GM23338 (cell line): ENCODE measurements at regions not wholly inside any gene's neighbourhood (a gene's known extent, or its start where the extent isn't known, plus 50 kb on each side); places are given as distances from the start of the nearest gene placed in this dataset.

Source experiments
- ATAC-seq: fragments of 200-7000 bp; cut with Tn5 transposase; 3 replicates; pipeline ENCODE4 v1.9.1; 2020
- DNase-seq: peaks from one replicate; pipeline ENCODE4 v3.0.0-alpha.2; 2015; ENCODE audit warnings: low spot score
- H2AFZ ChIP-seq: fragments of 200-600 bp; sonication (generic); 2 replicates; pipeline ENCODE4 v1.8.0; 2016; ENCODE audit warnings: antibody characterized with exemption, mild to moderate bottlenecking, moderate library complexity
- H3F3A ChIP-seq: fragments of 200-600 bp; sonication (generic); replicated peaks from 2 replicates; pipeline ENCODE4 v1.8.0; 2017; ENCODE audit warnings: antibody characterized with exemption, mixed run types, low read depth
- H3K27ac ChIP-seq: fragments of 200-600 bp; sonication (generic); 2 replicates; pipeline ENCODE4 v1.6.1; 2016; ENCODE audit warnings: low read depth
- H3K27me3 ChIP-seq: fragments of 200-600 bp; sonication (generic); 2 replicates; pipeline ENCODE4 v1.8.0; 2016; ENCODE audit warnings: mild to moderate bottlenecking, mixed run types, moderate library complexity; ENCODE audit not compliant: insufficient read depth
- H3K36me3 ChIP-seq: fragments of 200-600 bp; sonication (generic); 2 replicates; pipeline ENCODE4 v1.8.0; 2016; ENCODE audit warnings: mild to moderate bottlenecking; ENCODE audit not compliant: insufficient read depth
- H3K4me1 ChIP-seq: fragments of 200-600 bp; sonication (generic); 2 replicates; pipeline ENCODE4 v1.8.0; 2016; ENCODE audit warnings: mild to moderate bottlenecking, moderate library complexity; ENCODE audit not compliant: insufficient read depth
- H3K4me2 ChIP-seq: fragments of 200-600 bp; sonication (generic); 2 replicates; pipeline ENCODE4 v1.7.1; 2017; ENCODE audit warnings: mixed run types
- H3K4me3 ChIP-seq: fragments of 200-600 bp; sonication (generic); 2 replicates; pipeline ENCODE4 v1.6.1; 2016; ENCODE audit warnings: mixed run types
- H3K79me2 ChIP-seq: fragments of 200-600 bp; sonication (generic); replicated peaks from 2 replicates; pipeline ENCODE4 v1.8.0; 2017; ENCODE audit warnings: mild to moderate bottlenecking; ENCODE audit not compliant: insufficient read depth
- H3K9me2 ChIP-seq: fragments of 200-600 bp; sonication (generic); 2 replicates; pipeline ENCODE4 v1.8.0; 2017; ENCODE audit not compliant: insufficient read depth
- H4K20me1 ChIP-seq: fragments of 200-600 bp; sonication (generic); replicated peaks from 2 replicates; pipeline ENCODE4 v1.8.0; 2017; ENCODE audit warnings: mild to moderate bottlenecking; ENCODE audit not compliant: insufficient read depth
- H3K27ac Mint-ChIP-seq: 2 replicates; pipeline ENCODE4 v1.8.0; 2020; ENCODE audit warnings: inconsistent platforms, mild to moderate bottlenecking, moderate library complexity, mixed read lengths
- H3K27me3 Mint-ChIP-seq: 3 replicates; pipeline ENCODE4 v1.8.0; 2022; ENCODE audit warnings: low read depth, mild to moderate bottlenecking, moderate library complexity, mixed read lengths, inconsistent platforms; ENCODE audit not compliant: insufficient read depth, poor library complexity
- H3K36me3 Mint-ChIP-seq: 3 replicates; pipeline ENCODE4 v1.8.0; 2021; ENCODE audit warnings: low read depth, mild to moderate bottlenecking, inconsistent platforms, moderate library complexity, mixed read lengths
- H3K4me1 Mint-ChIP-seq: 3 replicates; pipeline ENCODE4 v1.8.0; 2020; ENCODE audit warnings: mild to moderate bottlenecking, inconsistent platforms, mixed read lengths
- H3K4me3 Mint-ChIP-seq: 3 replicates; pipeline ENCODE4 v1.8.0; 2021; ENCODE audit warnings: moderate library complexity, mild to moderate bottlenecking, inconsistent platforms, mixed read lengths
- H3K9me3 Mint-ChIP-seq: 3 replicates; pipeline ENCODE4 v1.8.0; 2020; ENCODE audit warnings: moderate library complexity, mild to moderate bottlenecking, inconsistent platforms, mixed read lengths
- EZH2 ChIP-seq: fragments of 200-600 bp; sonication (generic); IDR thresholded peaks from one replicate; pipeline ENCODE4 v1.8.0; 2017; ENCODE audit warnings: antibody characterized with exemption, mild to moderate bottlenecking, low read depth; ENCODE audit not compliant: unreplicated experiment
- EZH2phosphoT487 ChIP-seq: fragments of 200-600 bp; sonication (generic); IDR thresholded peaks from one replicate; pipeline ENCODE4 v1.8.1; 2018; ENCODE audit warnings: antibody characterized with exemption; ENCODE audit not compliant: unreplicated experiment
- JUNB ChIP-seq: IDR thresholded peaks from one replicate; pipeline ENCODE4 v1.6.1; 2016; ENCODE audit warnings: antibody characterized with exemption; ENCODE audit not compliant: unreplicated experiment
- NANOG ChIP-seq: IDR thresholded peaks from 2 replicates; pipeline ENCODE4 v1.6.1; 2016; ENCODE audit warnings: antibody characterized with exemption, borderline replicate concordance
- POLR2AphosphoS5 ChIP-seq: IDR thresholded peaks from 2 replicates; pipeline ENCODE4 v1.6.1; 2016; ENCODE audit warnings: antibody characterized with exemption, low read depth
- REST ChIP-seq: IDR thresholded peaks from one replicate; pipeline ENCODE4 v1.6.1; 2018; ENCODE audit warnings: antibody characterized with exemption; ENCODE audit not compliant: unreplicated experiment
- STAT1 ChIP-seq: IDR thresholded peaks from one replicate; pipeline ENCODE4 v1.6.1; 2016; ENCODE audit warnings: antibody characterized with exemption; ENCODE audit not compliant: unreplicated experiment
- ZNF331 ChIP-seq: fragments of 250-450 bp; sonication (Bioruptor Pico); IDR thresholded peaks from 2 replicates; pipeline ENCODE4 v1.5.0; 2020; ENCODE audit warnings: low read depth, mild to moderate bottlenecking, moderate library complexity
- ZNF462 ChIP-seq: fragments of 250-450 bp; sonication (Bioruptor Pico); IDR thresholded peaks from 2 replicates; pipeline ENCODE4 v1.5.0; 2020; ENCODE audit warnings: mild to moderate bottlenecking, moderate library complexity
- TF ChIP-seq, protein P1 (sequence below): IDR thresholded peaks from 2 replicates; pipeline ENCODE4 v1.6.1; 2016; ENCODE audit warnings: antibody characterized with exemption
- TF ChIP-seq, protein P2 (sequence below), 2 experiments: fragments of 200-600 bp in 1 of 2; sonication (generic) in 1 of 2; conservative IDR thresholded peaks; 2 replicates each; pipeline versions ENCODE4 v1.5.1 to v1.6.1; 2016 to 2017; ENCODE audit warnings: antibody characterized with exemption in 2 of 2, low read depth in 2 of 2, mild to moderate bottlenecking in 2 of 2, moderate library complexity in 1 of 2

DNA sequence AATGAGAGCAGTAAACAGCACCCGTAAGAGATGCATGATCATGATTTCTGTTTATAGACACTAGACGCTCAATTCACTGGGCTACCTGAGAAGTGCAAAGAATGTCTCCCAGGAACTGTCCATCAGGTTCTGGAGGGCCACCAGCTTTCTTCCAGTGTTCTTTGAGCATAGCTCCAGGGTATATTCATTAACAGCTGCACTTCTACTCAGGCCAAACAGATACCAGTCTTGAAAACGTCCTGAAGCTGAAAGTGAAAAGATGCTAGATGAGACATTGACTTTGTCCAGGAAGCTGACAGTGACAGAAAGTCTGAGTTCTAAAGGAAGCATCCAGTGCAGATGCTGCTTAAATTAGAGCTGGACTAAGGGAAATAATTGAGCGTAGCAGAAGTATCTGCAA lies 488.7 kb upstream of the TYRP1 start:
- no peaks in the 10 kb centered on the region for H3K27me3 Mint-ChIP-seq
- no peak for ATAC-seq
- H3F3A ChIP-seq, result no peaks in the 10 kb centered on the region
- no peak overlapping the region for H2AFZ ChIP-seq
- no peaks in the 10 kb centered on the region for H3K36me3 Mint-ChIP-seq
- no peak overlapping the region for H3K4me2 ChIP-seq
- DNase-seq, result no peak
- H3K4me3 Mint-ChIP-seq, result no peak overlapping the region
- H4K20me1 ChIP-seq, result no peaks in the 10 kb centered on the region
- no peaks in the 10 kb centered on the region for H3K36me3 ChIP-seq
- H3K9me2 ChIP-seq, result no peaks in the 10 kb centered on the region
- H3K4me1 ChIP-seq, result no peaks in the 10 kb centered on the region
- no peak overlapping the region for H3K27ac ChIP-seq
- TF ChIP-seq JUNB (no peak), EZH2phosphoT487 (no peak), EZH2 (no peak), ZNF462 (no peak), STAT1 (no peak), POLR2AphosphoS5 (no peak), NANOG (no peak), REST (no peak), ZNF331 (no peak)
- TF ChIP-seq, protein P1, sequence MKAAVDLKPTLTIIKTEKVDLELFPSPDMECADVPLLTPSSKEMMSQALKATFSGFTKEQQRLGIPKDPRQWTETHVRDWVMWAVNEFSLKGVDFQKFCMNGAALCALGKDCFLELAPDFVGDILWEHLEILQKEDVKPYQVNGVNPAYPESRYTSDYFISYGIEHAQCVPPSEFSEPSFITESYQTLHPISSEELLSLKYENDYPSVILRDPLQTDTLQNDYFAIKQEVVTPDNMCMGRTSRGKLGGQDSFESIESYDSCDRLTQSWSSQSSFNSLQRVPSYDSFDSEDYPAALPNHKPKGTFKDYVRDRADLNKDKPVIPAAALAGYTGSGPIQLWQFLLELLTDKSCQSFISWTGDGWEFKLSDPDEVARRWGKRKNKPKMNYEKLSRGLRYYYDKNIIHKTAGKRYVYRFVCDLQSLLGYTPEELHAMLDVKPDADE, result no peak
- TF ChIP-seq, protein P2, sequence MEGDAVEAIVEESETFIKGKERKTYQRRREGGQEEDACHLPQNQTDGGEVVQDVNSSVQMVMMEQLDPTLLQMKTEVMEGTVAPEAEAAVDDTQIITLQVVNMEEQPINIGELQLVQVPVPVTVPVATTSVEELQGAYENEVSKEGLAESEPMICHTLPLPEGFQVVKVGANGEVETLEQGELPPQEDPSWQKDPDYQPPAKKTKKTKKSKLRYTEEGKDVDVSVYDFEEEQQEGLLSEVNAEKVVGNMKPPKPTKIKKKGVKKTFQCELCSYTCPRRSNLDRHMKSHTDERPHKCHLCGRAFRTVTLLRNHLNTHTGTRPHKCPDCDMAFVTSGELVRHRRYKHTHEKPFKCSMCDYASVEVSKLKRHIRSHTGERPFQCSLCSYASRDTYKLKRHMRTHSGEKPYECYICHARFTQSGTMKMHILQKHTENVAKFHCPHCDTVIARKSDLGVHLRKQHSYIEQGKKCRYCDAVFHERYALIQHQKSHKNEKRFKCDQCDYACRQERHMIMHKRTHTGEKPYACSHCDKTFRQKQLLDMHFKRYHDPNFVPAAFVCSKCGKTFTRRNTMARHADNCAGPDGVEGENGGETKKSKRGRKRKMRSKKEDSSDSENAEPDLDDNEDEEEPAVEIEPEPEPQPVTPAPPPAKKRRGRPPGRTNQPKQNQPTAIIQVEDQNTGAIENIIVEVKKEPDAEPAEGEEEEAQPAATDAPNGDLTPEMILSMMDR (conservative IDR thresholded peaks at IDR 0.05; ENCODE audit: low read depth in 2 of 2), result no peak
- H3K9me3 Mint-ChIP-seq, result no peaks in the 10 kb centered on the region; the same call in 1 of the 3 replicates
- 0 out of 3 replicates have a peak, but pooled peaks cover 3% of the 10 kb centered on the region for H3K4me1 Mint-ChIP-seq
- no peaks in the 10 kb centered on the region for H3K27me3 ChIP-seq
- no peak overlapping the region for H3K4me3 ChIP-seq
- no peak overlapping the region for H3K27ac Mint-ChIP-seq
- no peaks in the 10 kb centered on the region for H3K79me2 ChIP-seq
